ENCODE measurements at regions not wholly inside any gene's neighbourhood (a gene's known extent, or its start where the extent isn't known, plus 50 kb on each side); places are given as distances from the start of the nearest gene placed in this dataset.

GRCh38 chr17:34699181-34699580 lies 119.8 kb downstream of the TMEM132E start:
- no peak for TF ChIP-seq CTCF (IDR thresholded peaks at IDR 0.05)
- no peak overlapping the region for H3K4me3 Mint-ChIP-seq (ENCODE audit: unreplicated experiment)
- no peaks in the 10 kb centered on the region for H3K36me3 Mint-ChIP-seq (ENCODE audit: low read depth)
- H3K27ac Mint-ChIP-seq (ENCODE audit: unreplicated experiment), result no peak overlapping the region
- H3K27me3 Mint-ChIP-seq (ENCODE audit: low read depth), result no peaks in the 10 kb centered on the region
- no peak for DNase-seq (ENCODE audit: low spot score)
- H3K4me1 Mint-ChIP-seq (ENCODE audit: low read depth), result no peaks in the 10 kb centered on the region
- no peaks in the 10 kb centered on the region for H3K9me3 Mint-ChIP-seq (ENCODE audit: low read depth)

GRCh38 chr17:34692920-34693319 lies 113.5 kb downstream of the TMEM132E start:
- DNase-seq (ENCODE audit: low spot score), result no peak
- Mint-ChIP-seq H3K9me3 (ENCODE audit: low read depth) (peaks cover 7% of the 10 kb centered on the region), H3K36me3 (ENCODE audit: low read depth) (no peaks in the 10 kb centered on the region), H3K4me1 (ENCODE audit: low read depth) (no peaks in the 10 kb centered on the region), H3K27ac (ENCODE audit: unreplicated experiment) (no peak overlapping the region), H3K27me3 (ENCODE audit: low read depth) (peaks cover 2% of the 10 kb centered on the region), H3K4me3 (ENCODE audit: unreplicated experiment) (no peak overlapping the region)
- no peak for TF ChIP-seq CTCF (IDR thresholded peaks at IDR 0.05)
